Fibroblast of skin of left biceps (primary cell): ENCODE measurements at regions not wholly inside any gene's neighbourhood (a gene's known extent, or its start where the extent isn't known, plus 50 kb on each side); places are given as distances from the start of the nearest gene placed in this dataset.
"Not testable (repeated sequence)": the region's sequence is repeated elsewhere in the genome, so short reads cannot be mapped to it uniquely, and the experiment has no call there.

Experiments
- DNase-seq, 2 experiments: peaks; one replicate each; pipeline ENCODE4 v3.0.0-alpha.2; 2013; ENCODE audit warnings: low read depth in 2 of 2

GRCh38 chr9:75540185-75540584, 350.3 kb upstream of the PCSK5 start:
- no peak for DNase-seq

- no peak for DNase-seq
Observed at GRCh38 chr9:75541734-75542133, 348.7 kb upstream of the PCSK5 start.

GRCh38 chr9:75544815-75545214, 345.7 kb upstream of the PCSK5 start:
- DNase-seq: no peak

GRCh38 chr9:75545287-75545686, 345.2 kb upstream of the PCSK5 start:
- no peak for DNase-seq

- no peak for DNase-seq
Observed at GRCh38 chr9:75548871-75549270, 341.6 kb upstream of the PCSK5 start.

GRCh38 chr9:75551861-75552260, 338.6 kb upstream of the PCSK5 start:
- no peak for DNase-seq

- no peak for DNase-seq
Observed at GRCh38 chr9:75552941-75553340, 337.5 kb upstream of the PCSK5 start.

- not testable (repeated sequence) for DNase-seq
Observed at GRCh38 chr9:75566813-75567212, 323.7 kb upstream of the PCSK5 start.

GRCh38 chr9:75570538-75570937, 319.9 kb upstream of the PCSK5 start:
- DNase-seq: no peak

- DNase-seq: no peak
Observed at GRCh38 chr9:75574569-75574968, 315.9 kb upstream of the PCSK5 start.

GRCh38 chr9:75582870-75583269, 307.6 kb upstream of the PCSK5 start:
- DNase-seq: no peak

- no peak for DNase-seq
Observed at GRCh38 chr9:75588808-75589207, 301.7 kb upstream of the PCSK5 start.

- no peak for DNase-seq
Observed at GRCh38 chr9:75589497-75589896, 301.0 kb upstream of the PCSK5 start.

GRCh38 chr9:75591972-75592371, 298.5 kb upstream of the PCSK5 start:
- no peak for DNase-seq

- no peak for DNase-seq
Observed at GRCh38 chr9:75592586-75592985, 297.9 kb upstream of the PCSK5 start.

- no peak for DNase-seq
Observed at GRCh38 chr9:75593920-75594319, 296.6 kb upstream of the PCSK5 start.

- DNase-seq: no peak
Observed at GRCh38 chr9:75599126-75599525, 291.3 kb upstream of the PCSK5 start.

GRCh38 chr9:75601280-75601679, 289.2 kb upstream of the PCSK5 start:
- no peak for DNase-seq

- no peak for DNase-seq
Observed at GRCh38 chr9:75602060-75602459, 288.4 kb upstream of the PCSK5 start.

GRCh38 chr9:75604661-75605060, 285.8 kb upstream of the PCSK5 start:
- no peak for DNase-seq

- no peak for DNase-seq
Observed at GRCh38 chr9:75607521-75607920, 283.0 kb upstream of the PCSK5 start.

GRCh38 chr9:75609401-75609800, 281.1 kb upstream of the PCSK5 start:
- no peak for DNase-seq

- DNase-seq: no peak
Observed at GRCh38 chr9:75610246-75610645, 280.2 kb upstream of the PCSK5 start.

GRCh38 chr9:75612205-75612604, 278.3 kb upstream of the PCSK5 start:
- DNase-seq: no peak

GRCh38 chr9:75612754-75613153, 277.7 kb upstream of the PCSK5 start:
- DNase-seq: no peak
